HG03521 (cell line): ENCODE measurements at regions not wholly inside any gene's neighbourhood (a gene's known extent, or its start where the extent isn't known, plus 50 kb on each side); places are given as distances from the start of the nearest gene placed in this dataset.

Experiments
- ATAC-seq: cut with Tn5 transposase; IDR thresholded peaks from one replicate; pipeline ENCODE4 v1.9.1; 2021; ENCODE audit warnings: mild to moderate bottlenecking, moderate library complexity; ENCODE audit not compliant: unreplicated experiment

DNA sequence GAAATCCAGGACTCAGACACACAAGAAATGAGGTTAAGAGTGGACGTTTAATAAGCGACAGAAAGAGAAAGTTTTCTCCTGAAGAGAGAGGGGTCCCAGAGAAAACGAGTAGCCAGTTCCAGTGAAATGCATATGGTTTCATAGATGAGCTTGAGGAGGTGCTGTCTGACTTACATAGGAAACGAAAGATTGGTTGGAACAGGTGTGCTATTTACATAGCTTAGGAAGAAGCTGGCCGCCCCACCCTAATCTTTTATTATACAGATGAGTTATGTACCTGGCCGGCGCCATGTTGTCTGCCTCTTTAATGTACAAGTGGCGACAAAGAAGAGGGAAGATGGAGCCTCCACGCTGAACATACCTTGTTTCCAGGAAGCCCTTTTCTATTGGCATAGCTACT lies 223.0 kb downstream of the SLC6A15 start:
- no peak for ATAC-seq

DNA sequence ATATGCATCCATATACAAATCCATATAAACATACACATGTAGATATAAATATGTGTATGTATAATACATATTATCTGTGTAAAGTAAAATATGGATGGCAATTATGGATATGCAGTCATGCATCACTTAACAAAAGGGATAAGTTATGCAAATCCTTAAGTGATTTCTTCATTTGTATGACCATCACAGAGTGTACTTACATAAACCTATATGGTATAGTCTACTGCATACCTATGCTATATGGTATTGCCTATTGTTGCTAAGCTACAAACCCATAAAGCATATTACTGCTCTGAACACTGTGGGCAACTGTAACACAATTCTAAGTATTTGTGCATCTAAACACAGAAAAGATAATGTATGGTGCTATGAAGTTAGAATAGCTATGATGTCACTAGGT lies 227.2 kb downstream of the SLC6A15 start:
- ATAC-seq = no peak

DNA sequence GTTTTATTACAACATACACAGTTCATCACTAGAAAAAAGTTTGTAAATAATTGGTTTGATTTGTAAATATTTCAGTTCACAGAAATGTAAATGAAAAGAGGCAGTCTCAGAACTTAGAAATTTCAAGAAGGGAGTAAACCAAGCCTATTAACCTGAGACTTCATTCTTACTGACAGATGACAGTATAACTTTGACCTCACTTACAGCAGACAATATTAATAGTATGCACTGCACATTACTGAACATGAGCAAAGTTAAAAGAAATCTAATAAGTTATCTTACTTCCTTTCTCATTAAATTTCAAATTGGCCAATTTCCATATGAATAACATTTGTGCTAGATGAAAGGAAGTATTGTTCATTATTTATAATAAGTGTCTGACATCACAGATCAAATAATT lies 235.8 kb downstream of the SLC6A15 start:
- no peak for ATAC-seq

DNA sequence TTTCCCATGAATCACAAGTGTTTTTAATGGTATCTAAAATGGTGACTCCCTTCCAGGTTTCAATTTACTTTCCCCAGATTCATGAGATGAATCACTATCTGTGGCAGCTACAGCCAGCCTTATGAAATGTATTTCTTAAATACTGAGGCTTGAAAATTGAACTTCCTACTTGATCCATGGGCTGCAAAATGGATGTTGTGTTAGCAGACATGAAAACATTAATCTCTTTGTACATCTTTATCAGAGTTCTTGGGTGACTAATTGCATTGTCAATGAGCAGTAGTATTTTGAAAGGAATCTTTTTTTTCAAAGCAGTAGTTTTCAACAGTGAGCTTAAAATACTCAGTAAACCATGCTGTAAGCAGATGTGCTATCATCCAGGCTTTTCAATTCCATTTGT lies 250.8 kb downstream of the SLC6A15 start:
- ATAC-seq = no peak

- no peak for ATAC-seq
Measured at GRCh38 chr12:84660139-84660538, 252.5 kb downstream of the SLC6A15 start.

DNA sequence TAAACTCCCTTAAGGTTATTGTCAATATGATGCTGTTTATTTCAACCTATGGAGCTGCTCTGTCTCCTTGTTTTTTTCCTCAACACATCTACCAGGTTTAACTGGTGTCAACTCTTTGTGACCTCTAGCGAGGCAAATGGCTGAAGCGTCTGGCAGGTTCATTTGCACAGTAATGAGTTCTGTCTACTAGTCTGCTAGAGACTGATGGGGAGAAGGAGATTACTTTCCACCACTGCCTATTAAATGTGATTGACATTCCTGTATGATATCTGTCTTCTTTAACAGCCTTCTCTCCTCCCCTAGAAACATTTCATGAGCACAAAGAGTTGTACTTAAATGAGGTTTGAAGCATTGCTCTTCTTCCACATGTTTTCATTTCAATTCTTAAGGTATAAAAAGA lies 253.7 kb downstream of the SLC6A15 start:
- ATAC-seq = no peak

DNA sequence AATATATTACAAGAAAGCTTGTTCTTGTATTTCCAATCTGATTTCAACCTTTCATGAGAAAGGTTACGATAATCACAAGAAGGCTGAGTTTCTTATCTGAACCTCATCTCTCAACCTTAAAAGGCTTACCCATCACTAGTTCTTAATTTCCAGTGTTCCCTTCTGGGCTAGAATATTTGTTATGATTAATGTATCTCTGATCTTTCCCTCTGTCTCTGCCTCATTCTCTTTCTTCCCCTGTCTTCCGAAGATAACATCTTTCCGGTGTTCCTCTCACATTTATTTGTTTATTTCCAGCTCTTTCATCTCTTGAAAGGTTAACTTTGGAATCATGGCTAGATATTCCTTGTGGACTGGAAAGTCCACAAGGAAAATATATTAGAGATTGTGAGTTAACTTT lies 255.9 kb downstream of the SLC6A15 start:
- ATAC-seq = no peak

DNA sequence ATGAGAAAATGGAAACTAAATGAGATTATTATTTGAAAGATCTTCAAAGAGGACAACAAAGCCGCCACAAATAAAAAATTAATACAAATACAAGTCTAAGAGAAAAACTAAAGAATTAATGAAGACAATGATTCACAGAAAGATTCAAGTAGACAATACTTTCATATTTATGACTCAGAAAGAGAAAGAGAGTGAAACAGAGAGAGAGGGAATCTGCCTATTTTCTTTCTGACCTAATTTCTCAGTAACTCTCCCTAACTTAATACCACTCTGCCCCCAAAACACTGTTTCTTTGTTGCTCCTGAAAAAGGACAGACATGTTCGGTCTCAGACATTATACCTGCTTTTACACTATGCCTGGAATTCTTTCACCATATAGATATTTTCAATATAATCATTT lies 259.1 kb downstream of the SLC6A15 start:
- no peak for ATAC-seq

GRCh38 chr12:84648425-84648824 lies 264.2 kb downstream of the SLC6A15 start:
- ATAC-seq = no peak

- ATAC-seq = no peak
Measured at GRCh38 chr12:84644908-84645307, 267.7 kb downstream of the SLC6A15 start.

- no peak for ATAC-seq
Measured at GRCh38 chr12:84643993-84644392, 268.6 kb downstream of the SLC6A15 start.

- no peak for ATAC-seq
Measured at GRCh38 chr12:84641940-84642545, 270.6 kb downstream of the SLC6A15 start.

DNA sequence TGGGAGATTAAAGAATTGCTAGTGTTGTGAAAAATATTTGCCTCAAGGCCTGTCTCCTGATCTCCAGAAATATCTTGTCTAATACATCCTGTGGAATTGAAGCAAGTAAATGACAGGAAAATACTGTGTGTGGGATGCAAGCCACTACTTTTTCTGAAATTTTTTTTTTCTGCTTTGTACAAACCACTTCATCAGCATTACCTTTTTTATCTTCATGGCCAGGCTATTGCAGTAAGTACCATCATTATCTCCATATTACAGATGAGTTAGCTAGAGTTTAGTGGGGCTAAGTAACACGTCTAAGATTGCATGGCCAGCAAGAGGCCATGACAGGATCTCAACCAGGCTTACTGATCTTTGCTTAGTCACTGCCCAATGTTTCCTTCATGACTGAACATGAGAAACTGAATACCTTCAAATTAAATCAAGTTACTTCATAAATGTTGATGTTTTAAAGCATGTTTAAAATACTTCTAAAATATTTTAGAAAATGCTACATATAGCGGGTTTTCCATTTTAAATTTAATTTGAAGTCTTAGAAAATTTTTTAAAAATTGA lies 273.7 kb downstream of the SLC6A15 start:
- ATAC-seq = no peak

GRCh38 chr12:84637926-84638325 lies 274.7 kb downstream of the SLC6A15 start:
- no peak for ATAC-seq

- no peak for ATAC-seq
Measured at GRCh38 chr12:84636801-84637290, 275.8 kb downstream of the SLC6A15 start.

DNA sequence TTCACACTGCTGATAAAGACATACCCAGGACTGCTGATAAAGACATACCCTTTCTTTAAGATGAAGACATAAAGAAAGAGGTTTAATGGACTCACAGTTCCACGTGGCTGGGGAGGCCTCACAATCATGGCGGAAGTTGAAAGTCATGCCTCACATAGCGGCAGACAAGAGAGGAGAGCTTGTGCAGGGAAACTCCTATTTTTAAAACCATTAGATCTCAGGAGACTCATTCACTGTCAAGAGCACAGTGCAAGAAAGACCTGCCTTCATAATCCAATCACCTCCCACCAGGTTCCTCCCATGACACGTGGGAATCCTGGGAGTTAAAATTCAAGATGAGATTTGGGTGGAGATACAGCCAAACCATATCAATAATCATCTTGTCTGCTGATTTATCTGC lies 278.1 kb downstream of the SLC6A15 start:
- ATAC-seq = no peak

- no peak for ATAC-seq
Measured at GRCh38 chr12:84632556-84632955, 280.0 kb downstream of the SLC6A15 start.

DNA sequence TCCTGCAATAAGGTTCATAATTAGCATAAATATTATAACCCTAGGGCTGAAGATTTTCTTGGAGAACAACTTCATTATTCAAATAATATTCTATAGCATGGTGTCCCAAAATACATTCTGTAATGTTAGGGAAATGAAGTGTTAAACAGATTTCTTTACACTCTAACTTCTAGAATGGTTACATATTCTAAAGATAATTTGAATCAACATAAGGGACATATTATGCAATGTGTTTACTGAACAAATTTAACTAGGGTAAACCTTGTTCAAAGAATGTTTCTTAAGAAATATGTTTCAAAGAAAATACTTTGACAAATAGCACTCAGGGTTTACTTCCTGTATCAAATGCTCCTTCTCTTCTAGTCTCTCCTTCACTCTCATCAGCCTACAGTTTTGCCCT lies 281.6 kb downstream of the SLC6A15 start:
- no peak for ATAC-seq

DNA sequence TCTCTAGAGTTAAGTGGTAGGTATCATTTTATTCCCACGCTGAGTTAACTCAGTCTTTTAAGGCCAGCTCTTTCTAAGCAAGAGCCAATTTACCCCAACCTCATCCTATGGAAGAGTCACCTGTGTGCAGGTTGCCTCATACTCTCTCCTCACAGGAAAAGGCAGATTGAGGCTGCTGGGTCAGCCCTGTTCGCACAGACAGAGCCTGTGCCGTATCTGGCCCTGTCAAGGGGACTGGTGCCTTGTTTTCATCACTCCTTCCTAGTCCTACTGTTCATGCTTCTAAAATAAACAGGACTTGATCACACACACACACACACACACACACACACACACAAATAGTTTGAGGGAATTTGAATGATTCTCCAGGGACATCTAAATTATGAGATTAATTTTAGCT lies 285.0 kb downstream of the SLC6A15 start:
- ATAC-seq = no peak

GRCh38 chr12:84624601-84625000 lies 288.0 kb downstream of the SLC6A15 start:
- no peak for ATAC-seq

DNA sequence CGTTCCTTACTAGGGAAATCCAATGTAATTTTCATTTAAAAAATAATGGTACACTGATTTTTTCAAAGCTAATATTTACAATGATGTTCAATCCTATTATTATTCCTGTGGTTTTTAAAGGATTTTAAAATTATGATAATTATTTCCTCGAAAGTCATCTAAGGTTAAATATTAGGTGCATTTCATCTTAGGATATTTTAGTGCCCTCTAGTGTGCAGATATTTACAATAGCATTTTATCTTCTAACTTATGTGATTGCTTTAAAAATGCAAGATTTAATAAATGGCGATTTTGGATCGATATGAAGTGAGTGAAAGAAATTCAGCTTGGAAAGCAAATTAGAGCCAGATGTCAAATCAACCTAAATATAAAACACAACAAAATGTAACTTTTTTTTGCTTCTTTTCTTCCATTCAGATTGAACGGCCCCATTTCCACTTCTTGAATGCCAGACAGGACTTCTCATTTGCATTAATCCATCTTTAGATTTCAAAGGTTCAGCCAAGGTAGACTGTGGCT lies 293.5 kb downstream of the SLC6A15 start:
- ATAC-seq = no peak

GRCh38 chr12:84607170-84607819 lies 305.3 kb downstream of the SLC6A15 start:
- ATAC-seq = no peak
